Right cardiac atrium (tissue), 5 donors: ENCODE measurements at regions not wholly inside any gene's neighbourhood (a gene's known extent, or its start where the extent isn't known, plus 50 kb on each side); places are given as distances from the start of the nearest gene placed in this dataset.

Experiments used
- ATAC-seq, 2 donors: fragments of 200-7000 bp; cut with Tn5 transposase; one replicate each; pipeline versions ENCODE4 v1.8.0 to v1.9.1; 2020; ENCODE audit warnings: moderate library complexity in 2 of 2, mild to moderate bottlenecking in 1 of 2
- DNase-seq, 3 donors: peaks; one replicate each; pipeline ENCODE4 v3.0.0-alpha.2; 2020
- H3K27ac ChIP-seq: one replicate; pipeline ENCODE4 v1.5.1; 2013; ENCODE audit warnings: mild to moderate bottlenecking, low read length, control low read depth, moderate library complexity
- H3K27me3 ChIP-seq: one replicate; pipeline ENCODE4 v1.6.1; 2013; ENCODE audit not compliant: control insufficient read depth, insufficient read depth
- H3K4me1 ChIP-seq: one replicate; pipeline ENCODE4 v1.6.1; 2013; ENCODE audit warnings: low read length; ENCODE audit not compliant: control insufficient read depth, insufficient read depth
- H3K4me3 ChIP-seq: one replicate; pipeline ENCODE4 v1.5.1; 2013; ENCODE audit warnings: low read length, control low read depth
- H3K9me3 ChIP-seq: one replicate; pipeline ENCODE4 v1.6.1; 2013; ENCODE audit warnings: low read length; ENCODE audit not compliant: control insufficient read depth
- WGBS: extraction: QIAGEN DNeasy Blood & Tissue Kit; methylation state at CpG from one replicate; pipeline ENCODE4 v1.1.7; 2013; 5-methylcytosine and 5-hydroxymethylcytosine counted together
- intact Hi-C, 4 donors: fragments of 100-400 bp; cut with DNase I; formaldehyde crosslinking; loops; one replicate each; pipeline versions ENCODE4 v1.11.0 to v1.14.0; 2022 to 2023
- donor health status: healthy with polysubstance abuse.
- donor health status: DM: no; HTN: yes; CAD: no.
- donor health status: DM: no; HTN: no; CAD: no.
- donor health status: DM: no; HTN: yes; CAD: no; lungs with severe emphysema.
- donor health status: DM: yes; HTN: yes; CAD: no.

- no peak overlapping the region for H3K4me3 ChIP-seq
- DNase-seq = no peak
- 90% methylated on average over 3 of the region's 3 CpGs for WGBS
- no peaks in the 10 kb centered on the region for H3K9me3 ChIP-seq
- no peak for ATAC-seq
- intact Hi-C loops = no loop called here
- H3K4me1 ChIP-seq = peaks cover 2% of the 10 kb centered on the region
- no peaks in the 10 kb centered on the region for H3K27me3 ChIP-seq
- no peak overlapping the region for H3K27ac ChIP-seq
Observed at GRCh38 chr4:159006202-159006601, 96.7 kb upstream of the RAPGEF2 start.

- H3K27me3 ChIP-seq = no peaks in the 10 kb centered on the region
- DNase-seq (no peak), ATAC-seq (no peak)
- WGBS = 55% methylated on average over 1 of the region's 1 CpG
- intact Hi-C loops = no loop called here
- H3K27ac ChIP-seq = no peak overlapping the region
- H3K9me3 ChIP-seq = no peaks in the 10 kb centered on the region
- peaks cover 2% of the 10 kb centered on the region for H3K4me1 ChIP-seq
- no peak overlapping the region for H3K4me3 ChIP-seq
Observed at GRCh38 chr4:159008671-159009070, 94.2 kb upstream of the RAPGEF2 start.

GRCh38 chr4:159009521-159009920, 93.4 kb upstream of the RAPGEF2 start:
- intact Hi-C loops = no loop called here
- H3K4me3 ChIP-seq = no peak overlapping the region
- H3K4me1 ChIP-seq = peaks cover 2% of the 10 kb centered on the region
- no peaks in the 10 kb centered on the region for H3K9me3 ChIP-seq
- ATAC-seq (peak; percentile 22 to 29), DNase-seq (no peak)
- WGBS = 73% methylated on average over 4 of the region's 4 CpGs
- no peaks in the 10 kb centered on the region for H3K27me3 ChIP-seq
- H3K27ac ChIP-seq = no peak overlapping the region

- DNase-seq (no peak), ATAC-seq (peak in 1 of 2 donors; percentile 31)
- no peaks in the 10 kb centered on the region for H3K27me3 ChIP-seq
- WGBS = 57% methylated on average over 3 of the region's 3 CpGs
- peaks cover 2% of the 10 kb centered on the region for H3K4me1 ChIP-seq
- no peaks in the 10 kb centered on the region for H3K9me3 ChIP-seq
- intact Hi-C loops = no loop called here
- H3K4me3 ChIP-seq = no peak overlapping the region
- no peak overlapping the region for H3K27ac ChIP-seq
Observed at GRCh38 chr4:159010100-159010499, 92.8 kb upstream of the RAPGEF2 start.

- peak; percentile 70 to 87 (median 81) for DNase-seq
- intact Hi-C loops = no loop called here
- no peaks in the 10 kb centered on the region for H3K9me3 ChIP-seq
- H3K4me3 ChIP-seq = no peak overlapping the region
- ATAC-seq = peak; percentile 91 to 95
- WGBS = 28% methylated on average over 5 of the region's 5 CpGs
- no peak overlapping the region for H3K27ac ChIP-seq
- peaks cover 2% of the 10 kb centered on the region for H3K4me1 ChIP-seq
- H3K27me3 ChIP-seq = no peaks in the 10 kb centered on the region
Observed at GRCh38 chr4:159010563-159011260, 92.2 kb upstream of the RAPGEF2 start.

GRCh38 chr4:159012381-159012780, 90.5 kb upstream of the RAPGEF2 start:
- no peaks in the 10 kb centered on the region for H3K9me3 ChIP-seq
- intact Hi-C loops = no loop called here
- no peak for DNase-seq
- no peak overlapping the region for H3K27ac ChIP-seq
- H3K4me3 ChIP-seq = no peak overlapping the region
- peaks cover 2% of the 10 kb centered on the region for H3K4me1 ChIP-seq
- no peaks in the 10 kb centered on the region for H3K27me3 ChIP-seq
- no peak for ATAC-seq
- 86% methylated on average over 4 of the region's 4 CpGs for WGBS

GRCh38 chr4:159013692-159014091, 89.2 kb upstream of the RAPGEF2 start:
- H3K9me3 ChIP-seq = no peaks in the 10 kb centered on the region
- H3K27me3 ChIP-seq = no peaks in the 10 kb centered on the region
- DNase-seq = no peak
- no peak for ATAC-seq
- peaks cover 2% of the 10 kb centered on the region for H3K4me1 ChIP-seq
- no peak overlapping the region for H3K4me3 ChIP-seq
- H3K27ac ChIP-seq = no peak overlapping the region
- intact Hi-C loops = no loop called here

GRCh38 chr4:159014859-159015258, 88.0 kb upstream of the RAPGEF2 start:
- Histone ChIP-seq H3K4me3 (no peak overlapping the region), H3K9me3 (no peaks in the 10 kb centered on the region), H3K27me3 (no peaks in the 10 kb centered on the region), H3K27ac (no peak overlapping the region), H3K4me1 (peaks cover 2% of the 10 kb centered on the region)
- DNase-seq (no peak), ATAC-seq (no peak)
- 97% methylated on average over 4 of the region's 4 CpGs for WGBS
- intact Hi-C loops = no loop called here

- no peak for DNase-seq
- Histone ChIP-seq H3K27me3 (no peaks in the 10 kb centered on the region), H3K27ac (no peak overlapping the region), H3K4me3 (no peak overlapping the region), H3K4me1 (no peaks in the 10 kb centered on the region), H3K9me3 (no peaks in the 10 kb centered on the region)
- intact Hi-C loops = no loop called here
- 94% methylated on average over 5 of the region's 5 CpGs for WGBS
- ATAC-seq = no peak
Observed at GRCh38 chr4:159015841-159016240, 87.0 kb upstream of the RAPGEF2 start.

- Histone ChIP-seq H3K4me1 (no peaks in the 10 kb centered on the region), H3K4me3 (no peak overlapping the region), H3K27me3 (no peaks in the 10 kb centered on the region), H3K27ac (no peak overlapping the region), H3K9me3 (no peaks in the 10 kb centered on the region)
- ATAC-seq = no peak
- intact Hi-C loops = no loop called here
- DNase-seq = no peak
- 50% methylated on average over 8 of the region's 8 CpGs for WGBS
Observed at GRCh38 chr4:159016593-159017024, 86.3 kb upstream of the RAPGEF2 start.

GRCh38 chr4:159017323-159018026, 85.4 kb upstream of the RAPGEF2 start:
- H3K4me3 ChIP-seq = no peak overlapping the region
- WGBS = 83% methylated on average over 5 of the region's 5 CpGs
- no peaks in the 10 kb centered on the region for H3K4me1 ChIP-seq
- no peak overlapping the region for H3K27ac ChIP-seq
- ATAC-seq (no peak), DNase-seq (no peak)
- H3K27me3 ChIP-seq = no peaks in the 10 kb centered on the region
- intact Hi-C loops = no loop called here
- H3K9me3 ChIP-seq = no peaks in the 10 kb centered on the region
